Astrocyte (in vitro differentiated cells and primary cell): ENCODE measurements at regions not wholly inside any gene's neighbourhood (a gene's known extent, or its start where the extent isn't known, plus 50 kb on each side); places are given as distances from the start of the nearest gene placed in this dataset.

ENCODE experiments used
- EZH2 ChIP-seq: IDR thresholded peaks from 2 replicates; pipeline ENCODE4 v1.6.1; 2012; ENCODE audit warnings: mild to moderate bottlenecking, low read length, inconsistent platforms; ENCODE audit not compliant: insufficient read depth
- TF ChIP-seq, protein P1 (sequence below): IDR thresholded peaks from 2 replicates; pipeline ENCODE4 v1.5.1; 2011; ENCODE audit warnings: low read depth, mild to moderate bottlenecking, inconsistent platforms, low read length, moderate library complexity; ENCODE audit not compliant: insufficient read depth

DNA sequence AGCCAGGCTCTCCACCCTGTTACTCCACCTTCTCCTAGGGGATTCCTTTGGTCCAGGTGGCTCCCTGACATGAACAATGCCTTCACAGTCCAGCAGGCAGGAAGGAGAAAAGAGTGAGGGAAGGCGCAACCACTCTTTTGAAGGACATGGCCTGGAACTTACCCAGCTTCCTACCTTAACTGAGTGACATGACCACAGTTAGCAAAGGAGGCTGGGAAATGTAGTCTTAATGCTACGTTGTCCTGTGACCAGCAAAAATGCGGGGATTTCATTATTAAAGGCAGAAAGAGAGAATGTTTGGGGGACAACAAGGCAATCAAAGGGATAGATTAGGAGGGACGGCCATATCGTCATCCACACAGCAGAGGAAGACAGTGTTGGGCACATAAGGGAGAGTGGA is 100.3 kb upstream of the ERCC6L2 start:
- no peak for TF ChIP-seq EZH2
- TF ChIP-seq, protein P1, sequence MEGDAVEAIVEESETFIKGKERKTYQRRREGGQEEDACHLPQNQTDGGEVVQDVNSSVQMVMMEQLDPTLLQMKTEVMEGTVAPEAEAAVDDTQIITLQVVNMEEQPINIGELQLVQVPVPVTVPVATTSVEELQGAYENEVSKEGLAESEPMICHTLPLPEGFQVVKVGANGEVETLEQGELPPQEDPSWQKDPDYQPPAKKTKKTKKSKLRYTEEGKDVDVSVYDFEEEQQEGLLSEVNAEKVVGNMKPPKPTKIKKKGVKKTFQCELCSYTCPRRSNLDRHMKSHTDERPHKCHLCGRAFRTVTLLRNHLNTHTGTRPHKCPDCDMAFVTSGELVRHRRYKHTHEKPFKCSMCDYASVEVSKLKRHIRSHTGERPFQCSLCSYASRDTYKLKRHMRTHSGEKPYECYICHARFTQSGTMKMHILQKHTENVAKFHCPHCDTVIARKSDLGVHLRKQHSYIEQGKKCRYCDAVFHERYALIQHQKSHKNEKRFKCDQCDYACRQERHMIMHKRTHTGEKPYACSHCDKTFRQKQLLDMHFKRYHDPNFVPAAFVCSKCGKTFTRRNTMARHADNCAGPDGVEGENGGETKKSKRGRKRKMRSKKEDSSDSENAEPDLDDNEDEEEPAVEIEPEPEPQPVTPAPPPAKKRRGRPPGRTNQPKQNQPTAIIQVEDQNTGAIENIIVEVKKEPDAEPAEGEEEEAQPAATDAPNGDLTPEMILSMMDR = no peak
